Hematopoietic multipotent progenitor cell treated with erythropoietin and hydrocortisone succinate and interleukin-3 and kit ligand, for 15 days (in vitro differentiated cells): ENCODE measurements at regions not wholly inside any gene's neighbourhood (a gene's known extent, or its start where the extent isn't known, plus 50 kb on each side); places are given as distances from the start of the nearest gene placed in this dataset.
"Not testable (repeated sequence)": the region's sequence is repeated elsewhere in the genome, so short reads cannot be mapped to it uniquely, and the experiment has no call there.

Source experiments
- DNase-seq: peaks from one replicate; pipeline ENCODE4 v3.0.0-alpha.2; 2015; ENCODE audit warnings: low spot score

DNA sequence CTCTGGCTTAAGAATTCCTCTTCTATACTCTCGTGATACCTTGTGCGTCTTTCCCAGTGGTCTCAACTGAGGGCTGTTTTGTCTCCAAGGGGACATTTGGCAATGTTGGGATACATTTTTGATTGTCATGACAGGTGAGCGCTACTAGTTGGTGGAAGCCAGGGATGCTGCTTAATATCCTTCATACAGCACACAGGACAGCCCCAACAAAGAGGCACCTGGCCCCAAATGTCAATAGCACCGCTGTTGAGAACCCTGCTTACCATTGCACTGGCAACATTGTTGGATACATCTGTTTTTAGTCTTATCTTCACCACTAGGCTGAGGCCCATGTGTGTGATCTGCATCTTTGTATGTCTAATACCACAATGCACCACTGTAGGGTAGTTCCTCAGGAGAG lies 114.1 kb downstream of the C9orf152 start:
- no peak for DNase-seq

DNA sequence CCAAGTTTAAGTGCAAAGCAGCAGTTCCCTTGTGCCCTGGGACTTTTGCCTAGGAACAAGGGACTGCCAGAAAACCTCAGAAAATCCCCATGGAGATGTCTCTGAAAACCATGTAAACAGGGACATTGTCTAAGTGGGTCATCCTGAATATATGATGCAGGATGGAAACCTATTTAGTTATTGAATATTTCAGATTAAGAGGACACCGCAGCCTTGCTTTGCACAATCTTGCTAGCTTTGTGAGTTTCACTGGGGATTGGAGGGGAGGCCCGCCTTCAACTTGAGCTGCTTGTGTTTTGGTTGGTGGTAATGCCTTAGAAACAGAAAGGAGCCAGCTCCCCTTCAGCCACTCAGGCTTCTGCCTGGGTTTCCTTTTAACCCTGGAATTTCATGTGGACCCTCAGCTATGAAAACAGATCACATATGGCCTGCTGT lies 112.8 kb downstream of the C9orf152 start:
- DNase-seq: no peak

DNA sequence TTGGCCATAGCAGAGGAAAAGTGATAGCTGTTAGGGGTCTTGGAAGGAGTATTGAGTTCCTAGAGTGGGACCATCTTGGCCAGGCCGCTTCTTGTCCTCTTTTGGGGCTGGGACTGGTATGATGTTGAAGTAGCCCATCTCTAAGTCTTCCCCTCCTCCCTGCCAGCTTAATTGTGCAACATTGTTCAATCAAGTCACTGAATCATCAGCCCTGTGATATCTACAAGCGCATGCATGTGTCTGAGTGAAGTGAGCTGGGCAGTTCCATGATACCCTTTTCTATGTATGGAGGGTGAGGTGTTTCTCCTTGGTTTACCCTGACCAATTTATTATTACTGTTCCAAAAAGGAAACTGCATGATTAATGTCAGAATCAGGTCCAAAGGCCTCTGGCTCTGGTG lies 112.2 kb downstream of the C9orf152 start:
- DNase-seq: no peak

DNA sequence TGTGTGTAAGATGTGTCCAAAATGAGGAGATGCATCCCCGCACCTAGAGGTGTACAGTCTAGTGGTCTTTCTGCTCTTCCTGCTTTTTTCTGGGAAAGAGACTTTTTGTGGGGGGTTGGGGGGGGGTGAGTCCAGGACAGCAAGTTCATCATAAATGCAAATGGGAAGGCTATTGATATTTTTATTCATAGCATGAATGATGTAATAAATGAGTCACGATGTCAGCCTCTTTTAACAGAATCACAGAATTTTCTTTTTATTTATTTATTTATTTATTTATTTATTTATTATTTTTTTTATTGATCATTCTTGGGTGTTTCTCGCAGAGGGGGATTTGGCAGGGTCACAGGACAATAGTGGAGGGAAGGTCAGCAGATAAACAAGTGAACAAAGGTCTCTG lies 111.3 kb downstream of the C9orf152 start:
- not testable (repeated sequence) for DNase-seq

DNA sequence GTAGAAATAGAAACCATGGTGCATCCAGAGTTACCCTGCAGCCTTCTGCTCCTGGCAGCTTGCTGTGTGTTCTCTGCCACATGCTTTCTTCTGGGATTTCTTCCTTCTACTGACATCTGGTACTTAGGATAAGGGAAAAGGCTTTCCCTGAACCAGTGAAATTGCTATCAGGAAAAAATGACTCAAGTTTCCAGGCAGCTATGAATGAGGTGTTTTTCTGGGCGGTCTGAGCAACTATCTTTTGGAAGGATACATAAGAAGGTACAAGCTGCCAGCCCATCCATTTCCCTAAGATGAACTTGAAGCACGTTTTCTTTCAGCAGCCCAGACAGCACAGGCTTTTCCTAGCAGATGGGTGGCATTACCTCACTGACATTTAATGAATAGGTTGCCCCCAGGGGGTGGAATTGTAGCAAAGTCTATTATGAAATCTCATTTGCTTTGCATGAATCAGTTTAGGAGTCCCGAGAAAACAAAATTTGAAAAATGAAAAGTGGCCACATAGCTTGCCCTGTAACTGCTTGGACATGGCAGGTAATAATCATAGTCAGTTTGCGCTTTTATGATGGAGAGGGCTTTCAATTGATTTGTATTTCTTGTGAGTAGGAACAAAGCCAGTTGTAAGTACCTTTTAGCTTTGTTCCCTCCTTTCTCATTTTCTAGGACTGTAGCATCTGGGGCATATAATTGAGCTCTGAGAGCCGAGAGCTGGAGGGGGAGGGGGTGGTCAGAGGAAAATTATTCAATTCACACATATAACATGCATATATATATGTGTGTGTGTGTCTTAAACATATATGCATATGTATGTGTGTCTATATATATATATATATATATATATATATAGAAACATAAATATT lies 108.5 kb downstream of the C9orf152 start:
- DNase-seq: no peak

DNA sequence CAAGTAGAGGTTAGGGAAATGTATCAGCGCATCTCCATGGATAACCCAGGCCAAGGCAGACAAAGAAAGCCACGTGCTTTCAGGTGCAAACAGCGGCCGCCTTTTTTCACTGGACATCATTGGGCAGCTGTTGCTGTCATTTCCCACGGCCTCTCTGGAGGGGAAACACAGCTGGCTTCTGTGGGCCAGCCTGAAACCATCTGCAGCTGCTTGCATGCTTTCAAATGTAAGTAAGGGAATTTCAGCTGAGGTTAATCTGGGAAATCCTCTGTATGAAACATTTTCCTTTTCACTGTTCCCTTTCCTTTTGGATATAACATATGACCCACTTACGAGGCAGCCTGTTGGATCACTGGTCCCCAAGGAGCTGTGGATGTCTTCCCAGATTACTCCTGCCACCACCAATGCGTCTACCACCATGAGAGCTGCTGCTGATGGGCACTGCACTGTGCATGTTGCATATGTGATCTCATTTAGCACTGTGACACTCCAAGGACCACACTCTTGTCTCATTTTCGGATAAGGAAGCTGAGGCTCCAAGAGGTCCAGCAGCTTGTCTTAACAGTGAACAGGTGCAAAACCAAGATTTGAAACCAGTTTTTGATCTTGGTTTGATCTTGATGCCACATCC lies 106.3 kb downstream of the C9orf152 start:
- DNase-seq: no peak

DNA sequence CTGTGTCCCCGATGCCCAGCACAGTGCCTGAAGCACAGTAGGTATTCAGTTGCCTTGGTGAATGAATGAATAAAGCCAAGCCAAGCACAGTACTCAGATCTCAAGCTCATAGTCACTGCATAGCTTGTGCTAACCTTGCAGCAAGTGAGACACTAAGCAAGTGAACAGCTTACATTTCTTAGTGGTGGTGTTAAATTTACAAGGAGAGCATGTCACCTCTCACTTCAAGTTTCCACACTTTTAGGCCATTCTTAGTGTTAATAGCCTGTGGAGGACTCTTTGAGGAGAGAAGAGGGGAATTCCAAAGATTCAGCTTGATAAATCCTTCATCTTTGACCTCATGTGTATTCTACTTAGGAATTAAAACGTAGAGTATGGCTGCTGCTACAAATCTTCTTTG lies 104.7 kb downstream of the C9orf152 start:
- DNase-seq: no peak

DNA sequence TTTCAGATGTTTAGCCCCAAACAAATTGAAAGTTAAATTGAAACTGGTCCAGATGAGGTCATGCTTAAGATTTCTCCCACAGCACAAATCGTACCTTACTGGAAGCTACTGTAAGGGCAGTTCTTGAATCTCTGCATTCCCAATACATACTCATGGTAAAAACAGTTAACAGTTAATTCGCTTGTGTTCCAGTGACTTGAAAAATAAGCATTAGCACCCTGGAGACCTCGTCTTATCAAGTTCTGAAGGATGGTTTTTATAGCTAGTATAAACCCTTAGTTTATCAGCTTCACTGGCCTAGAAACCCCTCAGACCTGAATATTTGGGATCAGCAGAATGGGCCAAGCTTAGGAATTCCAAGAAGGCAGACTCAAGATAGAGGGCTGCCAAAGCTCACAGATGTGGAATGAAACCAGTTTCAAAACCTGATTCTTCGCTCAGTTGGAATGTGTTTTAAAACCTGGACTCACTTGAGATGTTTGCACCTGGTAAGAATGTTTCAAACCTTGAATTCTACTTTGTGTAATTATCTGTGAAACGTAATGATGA lies 103.6 kb downstream of the C9orf152 start:
- no peak for DNase-seq

DNA sequence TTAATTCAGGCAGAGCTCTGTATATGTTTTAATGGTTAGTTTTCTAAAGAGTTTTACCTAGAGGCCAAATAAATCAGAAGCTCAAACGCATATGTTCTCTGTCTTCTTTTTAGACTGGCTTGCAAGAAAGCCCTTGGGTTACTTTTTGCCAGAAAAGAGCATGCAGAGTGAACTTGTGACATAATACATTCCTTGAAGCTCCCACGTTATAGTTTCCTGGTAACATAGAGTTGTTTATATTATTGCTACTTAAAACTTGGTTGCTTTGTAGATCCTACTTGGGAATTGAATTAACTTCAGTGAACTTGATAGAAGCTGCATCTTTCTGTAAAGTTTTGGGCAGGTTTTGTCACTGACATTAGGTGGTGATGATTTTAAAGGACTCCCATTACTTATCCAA lies 102.9 kb downstream of the C9orf152 start:
- no peak for DNase-seq

DNA sequence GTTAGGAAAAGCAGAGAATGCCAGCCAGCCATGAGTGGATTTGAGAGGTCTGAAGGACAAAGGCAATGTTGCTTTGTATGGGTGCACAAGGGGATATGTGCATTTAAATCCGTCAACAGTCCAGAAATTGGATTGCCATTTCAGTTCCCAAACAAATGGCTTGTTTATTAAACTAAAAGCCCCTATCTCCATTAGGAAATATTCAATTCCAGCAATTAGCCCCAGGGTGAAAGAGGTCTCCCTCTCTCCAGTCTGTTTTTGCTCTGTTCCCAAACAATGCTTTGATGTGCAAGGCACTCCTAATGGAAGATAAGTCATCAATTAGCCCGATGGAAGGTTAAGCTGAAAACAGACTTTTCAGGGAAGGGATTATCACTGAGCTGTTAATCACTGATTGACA lies 101.3 kb downstream of the C9orf152 start:
- DNase-seq: no peak

DNA sequence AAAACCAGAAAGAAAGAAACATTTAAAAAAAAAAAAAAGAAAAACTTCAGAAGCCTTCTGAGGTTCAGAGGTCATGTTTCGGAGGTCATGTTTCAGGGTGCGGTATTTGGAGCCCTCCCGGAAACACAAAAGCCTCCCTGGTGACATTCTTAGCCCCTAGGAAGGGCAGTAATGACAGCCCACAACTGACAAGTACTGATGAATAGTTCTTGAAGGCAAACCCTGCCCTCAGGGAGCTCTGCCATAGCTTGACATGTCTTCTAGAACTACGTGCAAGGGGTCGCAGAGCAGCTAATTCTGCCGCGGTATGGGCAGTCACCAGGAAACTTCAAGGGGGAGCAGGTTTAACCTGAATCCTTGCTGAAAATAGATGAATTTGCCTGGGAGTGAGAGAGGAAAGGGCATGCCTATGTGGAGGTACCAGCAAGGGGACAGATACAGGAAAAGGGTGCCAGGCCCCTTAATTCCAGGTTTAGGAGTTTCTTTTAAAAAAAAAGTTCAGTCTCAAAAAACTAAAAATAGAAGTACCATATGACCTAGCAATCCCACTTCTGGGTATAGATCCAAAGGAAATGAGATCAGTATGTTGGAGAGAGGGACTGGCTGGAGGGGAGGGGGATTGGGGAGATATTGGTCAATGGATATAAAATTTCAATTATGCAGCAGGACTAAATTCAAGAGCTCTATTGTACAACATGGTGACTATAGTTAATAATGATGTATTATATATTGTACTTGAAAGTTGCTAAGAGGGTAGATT lies 98.4 kb downstream of the C9orf152 start:
- no peak for DNase-seq

DNA sequence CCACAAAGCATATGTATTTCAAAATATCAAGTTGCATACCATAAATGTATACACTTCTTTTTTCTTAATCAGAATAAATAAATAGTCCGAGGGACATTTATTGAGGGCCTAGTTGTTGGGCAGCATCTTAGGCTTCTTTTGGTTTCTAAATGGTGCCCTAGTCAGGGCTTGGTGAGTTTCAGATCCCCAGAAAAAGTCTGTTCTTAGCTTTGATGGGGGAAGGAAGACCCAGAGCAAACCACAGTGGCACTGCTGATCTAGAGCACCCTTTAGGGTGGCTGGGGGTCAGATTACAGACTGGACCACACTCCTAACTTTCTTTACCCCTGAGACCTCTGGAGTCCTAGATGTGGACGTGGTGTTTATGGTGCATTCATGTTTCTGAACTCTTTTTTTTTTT lies 97.8 kb downstream of the C9orf152 start:
- DNase-seq: no peak

DNA sequence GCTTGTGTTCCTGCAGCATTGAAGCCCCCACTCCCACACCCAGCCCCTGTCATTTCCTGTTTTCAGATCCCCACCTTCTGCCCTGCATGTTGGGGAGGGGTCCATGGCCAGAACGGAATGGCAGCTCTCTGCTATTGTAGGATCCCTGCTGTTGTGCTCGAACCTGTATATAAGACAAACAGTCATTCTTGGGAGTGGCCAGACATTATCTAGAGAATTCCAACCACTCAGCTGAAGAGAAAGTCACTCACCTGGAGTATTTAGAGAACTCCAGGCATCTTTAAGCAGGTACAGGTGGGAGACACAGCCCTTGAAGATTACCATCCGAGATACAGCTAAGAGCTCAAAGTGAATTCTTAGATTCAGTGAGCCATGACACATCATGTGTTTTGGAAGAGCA lies 96.1 kb downstream of the C9orf152 start:
- DNase-seq: no peak

DNA sequence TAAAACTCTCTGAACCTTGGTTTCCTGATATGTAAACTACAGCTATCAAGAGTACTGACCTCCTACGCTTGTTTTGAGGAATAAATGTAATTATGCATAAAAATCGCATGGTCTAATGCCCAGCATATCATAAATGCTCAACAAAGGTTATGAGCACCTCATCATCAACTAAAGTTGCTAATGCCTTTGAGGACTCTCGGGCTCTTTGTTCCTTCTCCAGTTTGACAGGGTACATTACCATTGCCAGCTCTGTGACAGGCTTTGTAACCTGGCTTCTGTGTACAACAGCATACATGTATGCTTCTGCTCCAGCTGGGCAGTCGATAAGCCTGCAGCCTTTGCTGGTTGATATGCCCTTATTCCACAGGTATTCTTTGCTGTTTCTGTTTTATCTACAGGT lies 95.2 kb downstream of the C9orf152 start:
- DNase-seq: no peak

DNA sequence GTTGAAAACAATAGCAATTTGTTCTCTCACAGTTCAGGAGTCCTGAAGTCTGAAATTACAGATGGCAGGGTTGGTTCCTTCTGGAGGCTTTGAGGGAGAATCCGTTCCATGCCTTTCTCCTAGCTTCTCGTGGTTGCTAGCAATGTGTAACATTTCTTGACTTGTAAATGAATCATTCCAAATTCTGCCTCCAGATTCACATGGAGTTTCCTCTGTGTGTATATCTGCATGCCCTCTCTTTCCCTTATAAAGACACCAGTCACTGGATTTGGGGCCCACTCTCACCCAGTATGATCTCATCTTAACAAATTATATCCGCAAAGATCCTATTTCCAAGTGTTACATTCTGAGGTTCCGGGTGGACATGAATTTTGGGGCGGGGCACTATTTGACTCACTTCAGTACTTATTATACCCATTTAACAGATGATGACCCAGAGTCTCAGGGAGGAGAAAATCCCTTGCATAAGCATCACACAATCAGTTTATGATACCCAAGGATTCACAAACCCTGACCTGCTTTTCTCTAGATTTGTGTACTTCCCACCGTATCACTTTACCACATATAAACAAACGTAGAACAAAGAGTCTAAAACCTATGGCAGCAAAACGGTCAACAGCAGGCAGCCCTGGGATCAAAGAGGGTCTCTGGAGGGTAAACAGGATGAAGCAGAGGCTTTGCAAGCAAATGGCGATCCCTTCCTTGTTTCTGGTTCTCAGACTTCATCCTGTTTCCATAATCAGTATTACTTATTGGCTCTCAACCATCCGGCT lies 93.7 kb downstream of the C9orf152 start:
- DNase-seq: no peak

DNA sequence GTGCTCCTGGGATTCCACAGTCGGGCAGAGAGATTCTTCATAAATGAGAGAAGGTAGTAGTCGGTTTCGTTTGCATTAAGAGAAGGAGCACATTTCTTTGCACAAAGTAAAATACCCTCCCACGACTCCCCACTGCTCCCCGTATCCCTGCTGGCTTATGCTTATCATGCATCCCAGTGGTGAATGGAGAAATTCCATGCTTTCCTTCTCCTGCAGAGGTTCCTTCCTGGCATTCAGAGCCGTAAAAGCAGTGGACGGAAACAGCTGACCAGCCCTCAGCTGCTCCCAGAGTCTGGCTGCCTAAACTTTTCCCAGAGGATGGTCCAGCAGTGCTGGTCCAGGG lies 93.1 kb downstream of the C9orf152 start:
- no peak for DNase-seq

DNA sequence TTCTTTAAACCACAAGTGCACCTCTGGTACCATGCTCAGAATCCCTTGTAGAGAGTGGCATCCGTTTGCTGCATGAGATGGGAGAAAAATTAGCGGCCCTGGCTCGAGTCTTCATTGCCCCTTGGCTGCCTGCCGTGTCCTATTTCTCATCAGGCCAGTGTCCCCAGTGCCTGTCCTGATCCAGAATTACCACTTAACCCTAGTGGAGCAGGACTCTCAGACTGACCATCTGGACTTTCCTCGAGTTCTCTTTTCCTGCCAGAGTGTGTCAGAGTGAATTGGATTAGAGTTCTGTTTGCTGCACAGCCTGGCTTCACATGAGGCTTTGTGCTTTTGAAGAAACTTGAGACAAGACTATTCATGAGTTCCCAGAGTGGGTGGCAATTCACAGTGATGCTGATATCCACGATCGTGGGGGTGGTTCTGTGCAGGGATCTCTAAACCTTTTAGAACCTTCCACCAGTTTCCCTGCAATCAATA lies 92.6 kb downstream of the C9orf152 start:
- no peak for DNase-seq

DNA sequence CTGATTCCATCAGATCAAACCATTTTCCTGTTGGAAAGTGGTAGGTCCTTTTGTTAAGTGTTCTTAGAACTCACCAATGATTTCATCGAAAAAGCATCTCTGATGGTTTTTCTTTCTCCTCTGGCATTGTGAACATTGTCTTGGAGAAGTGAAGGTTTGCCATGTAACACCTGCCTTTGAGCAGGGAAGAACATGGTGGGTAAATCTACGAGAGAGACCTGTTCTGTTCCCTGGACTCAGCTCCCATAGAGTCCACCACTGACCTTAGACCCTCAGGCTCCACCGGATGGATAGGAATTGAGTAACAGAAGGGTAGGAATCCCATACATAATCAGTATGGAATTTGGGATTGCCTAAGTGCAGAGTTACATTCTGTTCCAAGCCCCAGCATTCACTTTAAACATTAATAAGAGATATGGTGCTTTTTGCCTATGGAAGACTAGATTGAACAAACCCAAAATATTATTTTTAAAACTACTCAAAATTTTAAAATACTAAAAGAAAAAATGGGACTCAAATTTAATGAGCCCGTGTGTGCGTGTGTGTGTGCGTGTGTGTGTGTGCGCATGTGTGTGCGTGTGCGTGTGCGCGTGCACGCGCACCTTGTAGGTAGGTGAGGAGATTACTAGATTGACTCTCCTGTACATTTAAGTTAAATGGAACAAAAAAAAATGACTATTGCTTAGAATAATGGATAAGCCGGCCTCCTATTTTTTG lies 92.0 kb downstream of the C9orf152 start:
- DNase-seq: no peak

DNA sequence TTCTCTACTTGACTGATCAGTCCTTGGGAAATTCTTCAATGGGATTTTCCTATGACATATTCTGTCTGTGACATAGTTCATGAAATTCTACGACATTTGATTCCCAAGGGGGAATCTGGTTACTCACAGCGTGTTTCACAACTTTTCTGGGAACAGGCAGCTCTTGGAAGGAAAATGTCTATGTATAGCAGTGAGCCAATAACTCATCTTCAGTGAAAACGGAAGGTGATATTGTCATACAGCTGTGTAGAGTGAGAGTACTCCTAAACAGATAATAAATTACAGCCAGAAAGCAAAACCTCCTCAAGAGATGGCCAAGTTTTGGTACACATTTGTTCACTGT lies 91.4 kb downstream of the C9orf152 start:
- no peak for DNase-seq

DNA sequence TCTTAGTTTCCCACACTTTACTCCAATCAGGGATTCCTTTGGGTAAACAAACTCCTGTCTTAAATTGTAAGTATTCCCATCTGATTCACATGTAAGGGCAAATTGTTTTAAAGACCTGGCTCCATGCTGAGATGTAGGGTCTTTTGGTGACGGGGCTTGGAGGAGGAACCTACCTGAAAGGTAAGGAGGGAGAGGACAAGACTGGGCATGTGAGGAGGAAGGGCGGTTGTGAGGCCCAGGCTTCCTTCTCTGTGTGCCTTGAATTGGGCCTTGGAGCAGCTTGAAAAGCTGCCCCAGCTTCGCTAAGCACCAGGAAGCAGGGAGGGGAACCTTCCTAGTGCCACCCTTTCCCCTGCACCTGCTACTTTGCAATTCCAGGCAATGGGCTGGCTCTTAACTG lies 86.8 kb downstream of the C9orf152 start:
- DNase-seq: no peak

DNA sequence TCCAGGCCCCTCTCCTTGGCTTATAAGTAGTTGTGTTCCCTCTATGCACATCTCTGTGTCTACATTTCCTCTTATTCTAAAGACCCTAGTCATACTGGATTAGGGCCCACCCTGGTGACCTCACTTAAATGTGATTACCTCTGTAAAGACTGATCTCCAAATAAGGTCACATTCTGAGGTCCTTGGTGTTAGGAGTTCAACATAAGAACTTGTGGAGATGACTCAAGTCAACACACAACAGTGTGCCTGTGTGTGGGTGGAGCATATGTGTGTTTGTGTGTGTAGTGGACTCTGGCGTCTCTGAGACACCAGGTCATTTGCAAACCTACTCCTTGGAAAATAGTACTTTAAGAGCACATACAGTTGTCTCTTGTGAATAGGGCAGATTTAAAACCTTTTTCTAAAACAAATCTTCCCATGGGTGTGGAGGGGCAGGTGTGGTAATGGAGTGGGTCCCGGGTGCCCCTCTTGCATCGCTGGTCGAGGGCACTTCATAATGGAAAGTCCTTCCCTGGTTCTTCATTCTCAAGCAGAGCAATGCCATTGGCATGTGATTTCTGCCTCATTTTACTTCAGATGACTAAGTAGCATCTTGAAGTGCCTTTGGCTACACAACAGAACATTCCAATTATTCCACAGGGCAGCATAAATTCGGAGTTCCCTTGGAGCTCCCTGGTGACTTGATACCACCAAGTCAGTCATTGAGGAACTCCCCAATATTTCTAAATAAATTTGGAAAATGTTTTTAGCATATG lies 84.4 kb downstream of the C9orf152 start:
- no peak for DNase-seq
